ENCODE measurements at regions not wholly inside any gene's neighbourhood (a gene's known extent, or its start where the extent isn't known, plus 50 kb on each side); places are given as distances from the start of the nearest gene placed in this dataset.

DNA sequence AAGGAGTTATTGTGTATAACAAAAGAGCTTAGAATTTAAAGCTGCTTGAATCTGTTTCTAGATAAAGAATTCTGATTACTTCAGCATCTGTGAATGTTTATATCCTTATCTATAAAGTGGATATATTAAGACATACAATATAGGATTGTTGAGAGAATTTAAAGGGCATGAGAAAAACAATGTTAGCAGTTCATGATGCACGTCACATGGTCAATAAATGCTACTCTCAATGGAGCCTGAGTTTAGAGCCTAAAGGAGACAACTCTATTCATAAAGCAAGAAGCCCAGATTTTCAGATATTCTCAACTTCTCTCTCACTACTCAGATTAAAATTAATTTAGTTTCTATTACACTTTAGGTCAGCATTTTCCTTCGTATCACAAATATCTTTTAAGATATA, 666.7 kb upstream of the CDH18 start:
- no peak for TF ChIP-seq CTCF (conservative IDR thresholded peaks at IDR 0.05; ENCODE audit: low read depth, low read length)
- no peak for TF ChIP-seq EZH2 (IDR thresholded peaks at IDR 0.05; ENCODE audit: borderline replicate concordance, low read depth, low read length, poor library complexity, severe bottlenecking)

Measured in A673 (cell line).